KMS-11 (cell line): ENCODE measurements at regions not wholly inside any gene's neighbourhood (a gene's known extent, or its start where the extent isn't known, plus 50 kb on each side); places are given as distances from the start of the nearest gene placed in this dataset.

Experiments
- H2AFZ ChIP-seq: fragments of 200-600 bp; sonication (generic); 2 replicates; pipeline ENCODE4 v1.6.1; 2016; ENCODE audit warnings: antibody characterized with exemption, mixed run types, low read depth
- H3K27ac ChIP-seq: fragments of 200-600 bp; sonication (generic); 2 replicates; pipeline ENCODE4 v1.6.1; 2016; ENCODE audit warnings: mild to moderate bottlenecking, mixed run types
- H3K27me3 ChIP-seq: fragments of 200-600 bp; sonication (generic); 2 replicates; pipeline ENCODE4 v1.6.1; 2017; ENCODE audit warnings: mild to moderate bottlenecking, low read depth, mixed run types, moderate library complexity; ENCODE audit not compliant: insufficient read depth
- H3K36me3 ChIP-seq: fragments of 200-600 bp; sonication (generic); 2 replicates; pipeline ENCODE4 v1.6.1; 2017; ENCODE audit warnings: mild to moderate bottlenecking, mixed run types; ENCODE audit not compliant: insufficient read depth
- H3K4me1 ChIP-seq: fragments of 200-600 bp; sonication (generic); 2 replicates; pipeline ENCODE4 v1.6.1; 2016; ENCODE audit warnings: mild to moderate bottlenecking, low read depth, mixed run types; ENCODE audit not compliant: poor library complexity, severe bottlenecking
- H3K4me2 ChIP-seq: fragments of 200-600 bp; sonication (generic); 2 replicates; pipeline ENCODE4 v1.7.0; 2016; ENCODE audit warnings: mild to moderate bottlenecking, mixed run types
- H3K4me3 ChIP-seq: fragments of 200-600 bp; sonication (generic); IDR thresholded peaks from 2 replicates; pipeline ENCODE4 v1.6.1; 2017; ENCODE audit warnings: low read depth, low read length, mixed read lengths; ENCODE audit not compliant: insufficient read depth
- H3K79me2 ChIP-seq: fragments of 200-600 bp; sonication (generic); 2 replicates; pipeline ENCODE4 v1.6.1; 2016; ENCODE audit warnings: low read depth, mixed run types; ENCODE audit not compliant: insufficient read depth
- H3K9ac ChIP-seq: fragments of 200-600 bp; sonication (generic); 2 replicates; pipeline ENCODE4 v1.6.1; 2016; ENCODE audit warnings: mild to moderate bottlenecking, mixed run types
- H4K20me1 ChIP-seq: fragments of 200-600 bp; sonication (generic); 2 replicates; pipeline ENCODE4 v1.6.1; 2016; ENCODE audit warnings: mild to moderate bottlenecking, mixed run types; ENCODE audit not compliant: insufficient read depth
- CTCF ChIP-seq: fragments of 200-600 bp; sonication (generic); conservative IDR thresholded peaks from 2 replicates; pipeline ENCODE4 v1.6.1; 2017; ENCODE audit warnings: low read depth, mild to moderate bottlenecking, antibody characterized with exemption, low read length, moderate library complexity, mixed read lengths

DNA sequence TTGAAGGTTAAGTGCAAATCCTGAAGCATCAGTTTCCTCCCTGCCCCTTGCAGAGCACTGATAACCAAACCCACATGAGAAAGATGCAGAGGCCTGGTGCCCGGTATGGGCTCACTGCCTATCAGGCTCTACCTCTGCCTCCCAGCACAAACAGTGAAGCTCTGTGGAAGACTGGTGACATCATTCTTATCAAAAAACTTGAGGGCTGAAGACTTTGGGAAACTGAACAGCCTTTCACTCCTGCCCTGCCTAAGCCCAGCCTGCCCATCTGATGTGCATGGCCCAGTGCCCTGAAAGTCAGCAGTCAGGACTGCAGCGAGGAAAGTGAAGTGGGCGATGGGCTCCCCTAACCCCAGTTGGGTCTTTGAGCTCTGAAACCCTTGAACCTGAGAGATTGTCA, 174.8 kb upstream of the ARL4C start:
- no peaks in the 10 kb centered on the region for H3K36me3 ChIP-seq
- H3K4me3 ChIP-seq, result no peak overlapping the region
- H4K20me1 ChIP-seq, result no peaks in the 10 kb centered on the region
- TF ChIP-seq CTCF, result no peak
- no peaks in the 10 kb centered on the region for H3K27me3 ChIP-seq
- H3K9ac ChIP-seq, result no peak overlapping the region
- H3K27ac ChIP-seq, result no peak overlapping the region
- H3K79me2 ChIP-seq, result no peaks in the 10 kb centered on the region
- H3K4me1 ChIP-seq, result no peaks in the 10 kb centered on the region
- H2AFZ ChIP-seq, result no peak overlapping the region
- no peak overlapping the region for H3K4me2 ChIP-seq

- Histone ChIP-seq H3K4me1 (no peaks in the 10 kb centered on the region), H3K27me3 (no peaks in the 10 kb centered on the region), H3K79me2 (no peaks in the 10 kb centered on the region), H3K36me3 (no peaks in the 10 kb centered on the region), H3K4me3 (no peak overlapping the region), H2AFZ (no peak overlapping the region), H3K9ac (no peak overlapping the region), H3K27ac (no peak overlapping the region), H4K20me1 (no peaks in the 10 kb centered on the region), H3K4me2 (no peak overlapping the region)
- no peak for TF ChIP-seq CTCF
These were observed 174.3 kb upstream of the ARL4C start for GRCh38 chr2:234671231-234671630.

GRCh38 chr2:234670806-234671205, 173.9 kb upstream of the ARL4C start:
- Histone ChIP-seq H3K79me2 (no peaks in the 10 kb centered on the region), H3K36me3 (no peaks in the 10 kb centered on the region), H3K27me3 (no peaks in the 10 kb centered on the region), H3K4me1 (no peaks in the 10 kb centered on the region), H3K4me2 (no peak overlapping the region), H3K9ac (no peak overlapping the region), H4K20me1 (no peaks in the 10 kb centered on the region), H3K27ac (no peak overlapping the region), H3K4me3 (no peak overlapping the region), H2AFZ (no peak overlapping the region)
- no peak for TF ChIP-seq CTCF

GRCh38 chr2:234670052-234670451, 173.2 kb upstream of the ARL4C start:
- Histone ChIP-seq H3K79me2 (no peaks in the 10 kb centered on the region), H2AFZ (no peak overlapping the region), H3K4me3 (no peak overlapping the region), H3K4me2 (no peak overlapping the region), H3K27me3 (no peaks in the 10 kb centered on the region), H3K4me1 (no peaks in the 10 kb centered on the region), H3K27ac (no peak overlapping the region), H3K9ac (no peak overlapping the region), H4K20me1 (no peaks in the 10 kb centered on the region), H3K36me3 (no peaks in the 10 kb centered on the region)
- no peak for TF ChIP-seq CTCF

GRCh38 chr2:234669621-234670020, 172.7 kb upstream of the ARL4C start:
- no peak overlapping the region for H3K4me3 ChIP-seq
- no peak overlapping the region for H3K4me2 ChIP-seq
- no peaks in the 10 kb centered on the region for H4K20me1 ChIP-seq
- H3K36me3 ChIP-seq, result no peaks in the 10 kb centered on the region
- TF ChIP-seq CTCF, result no peak
- no peaks in the 10 kb centered on the region for H3K4me1 ChIP-seq
- H3K27me3 ChIP-seq, result no peaks in the 10 kb centered on the region
- no peak overlapping the region for H2AFZ ChIP-seq
- no peak overlapping the region for H3K27ac ChIP-seq
- no peaks in the 10 kb centered on the region for H3K79me2 ChIP-seq
- no peak overlapping the region for H3K9ac ChIP-seq
